ENCODE measurements at regions not wholly inside any gene's neighbourhood (a gene's known extent, or its start where the extent isn't known, plus 50 kb on each side); places are given as distances from the start of the nearest gene placed in this dataset.

DNA sequence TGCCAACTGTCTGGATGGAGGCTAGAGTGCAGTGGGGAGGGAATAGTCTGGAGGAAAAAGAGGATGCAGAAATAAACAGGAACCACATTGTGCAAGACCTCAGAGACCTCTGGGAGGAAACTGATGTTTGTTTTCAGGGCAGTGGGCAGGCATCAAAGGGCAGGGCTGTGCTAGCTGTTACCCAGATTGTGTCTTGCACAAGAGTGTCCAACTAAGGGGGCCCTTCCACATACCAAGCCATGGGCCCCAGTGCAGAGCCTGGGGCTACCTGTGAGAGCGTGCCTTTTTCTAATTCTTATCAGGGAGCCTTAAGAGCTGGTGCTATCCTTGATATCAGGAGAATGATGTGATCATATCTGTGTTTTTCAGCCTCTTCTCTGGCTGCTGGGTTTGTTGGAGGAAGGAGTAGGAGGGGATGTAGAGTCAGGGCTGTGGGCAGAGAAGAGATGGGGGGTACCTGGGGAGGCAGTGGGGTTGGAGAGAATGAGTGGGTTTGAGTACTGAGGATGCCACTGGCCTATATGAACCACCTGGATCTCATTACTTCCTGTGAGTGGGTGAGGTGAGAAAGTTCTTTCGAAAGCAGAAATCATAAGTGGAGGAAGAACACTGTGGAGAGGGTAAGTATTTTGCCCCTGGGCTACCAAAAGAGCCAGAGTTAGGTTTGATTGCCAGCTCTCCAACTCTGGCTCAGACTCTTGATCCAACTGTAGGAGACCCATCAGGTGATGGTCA, 259.2 kb upstream of the CRY1 start (continued):
- TF ChIP-seq, protein P1, sequence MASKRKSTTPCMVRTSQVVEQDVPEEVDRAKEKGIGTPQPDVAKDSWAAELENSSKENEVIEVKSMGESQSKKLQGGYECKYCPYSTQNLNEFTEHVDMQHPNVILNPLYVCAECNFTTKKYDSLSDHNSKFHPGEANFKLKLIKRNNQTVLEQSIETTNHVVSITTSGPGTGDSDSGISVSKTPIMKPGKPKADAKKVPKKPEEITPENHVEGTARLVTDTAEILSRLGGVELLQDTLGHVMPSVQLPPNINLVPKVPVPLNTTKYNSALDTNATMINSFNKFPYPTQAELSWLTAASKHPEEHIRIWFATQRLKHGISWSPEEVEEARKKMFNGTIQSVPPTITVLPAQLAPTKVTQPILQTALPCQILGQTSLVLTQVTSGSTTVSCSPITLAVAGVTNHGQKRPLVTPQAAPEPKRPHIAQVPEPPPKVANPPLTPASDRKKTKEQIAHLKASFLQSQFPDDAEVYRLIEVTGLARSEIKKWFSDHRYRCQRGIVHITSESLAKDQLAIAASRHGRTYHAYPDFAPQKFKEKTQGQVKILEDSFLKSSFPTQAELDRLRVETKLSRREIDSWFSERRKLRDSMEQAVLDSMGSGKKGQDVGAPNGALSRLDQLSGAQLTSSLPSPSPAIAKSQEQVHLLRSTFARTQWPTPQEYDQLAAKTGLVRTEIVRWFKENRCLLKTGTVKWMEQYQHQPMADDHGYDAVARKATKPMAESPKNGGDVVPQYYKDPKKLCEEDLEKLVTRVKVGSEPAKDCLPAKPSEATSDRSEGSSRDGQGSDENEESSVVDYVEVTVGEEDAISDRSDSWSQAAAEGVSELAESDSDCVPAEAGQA (IDR thresholded peaks at IDR 0.05; ENCODE audit: low read depth), result no peak
- TF ChIP-seq, protein P1 (CRISPR knock-in tag; IDR thresholded peaks at IDR 0.05; ENCODE audit: borderline replicate concordance), result no peak
- TF ChIP-seq, protein P2, sequence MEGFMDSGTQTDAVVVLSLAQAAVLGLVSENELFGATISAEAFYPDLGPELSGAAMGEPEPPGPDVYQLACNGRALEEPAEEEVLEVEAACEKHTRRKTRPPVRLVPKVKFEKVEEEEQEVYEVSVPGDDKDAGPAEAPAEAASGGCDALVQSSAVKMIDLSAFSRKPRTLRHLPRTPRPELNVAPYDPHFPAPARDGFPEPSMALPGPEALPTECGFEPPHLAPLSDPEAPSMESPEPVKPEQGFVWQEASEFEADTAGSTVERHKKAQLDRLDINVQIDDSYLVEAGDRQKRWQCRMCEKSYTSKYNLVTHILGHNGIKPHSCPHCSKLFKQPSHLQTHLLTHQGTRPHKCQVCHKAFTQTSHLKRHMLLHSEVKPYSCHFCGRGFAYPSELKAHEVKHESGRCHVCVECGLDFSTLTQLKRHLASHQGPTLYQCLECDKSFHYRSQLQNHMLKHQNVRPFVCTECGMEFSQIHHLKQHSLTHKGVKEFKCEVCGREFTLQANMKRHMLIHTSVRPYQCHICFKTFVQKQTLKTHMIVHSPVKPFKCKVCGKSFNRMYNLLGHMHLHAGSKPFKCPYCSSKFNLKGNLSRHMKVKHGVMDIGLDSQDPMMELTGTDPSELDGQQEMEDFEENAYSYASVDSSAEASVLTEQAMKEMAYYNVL (CRISPR knock-in tag; IDR thresholded peaks at IDR 0.05; ENCODE audit: borderline replicate concordance), result peak; percentile 54; the same call in 1 of the 2 replicates
- TF ChIP-seq ZNF24 (IDR thresholded peaks at IDR 0.05) (no peak), ZNF235 (CRISPR knock-in tag; IDR thresholded peaks at IDR 0.05; ENCODE audit: borderline replicate concordance) (no peak), ATAD3A (CRISPR knock-in tag; IDR thresholded peaks at IDR 0.05) (no peak), MED13 (CRISPR knock-in tag; IDR thresholded peaks at IDR 0.05) (no peak), KLF12 (CRISPR knock-in tag; IDR thresholded peaks at IDR 0.05; ENCODE audit: borderline replicate concordance) (no peak), ZFP90 (CRISPR knock-in tag; IDR thresholded peaks at IDR 0.05; ENCODE audit: borderline replicate concordance) (no peak), ZNF709 (CRISPR knock-in tag; IDR thresholded peaks at IDR 0.05) (no peak), U2AF1 (optimal IDR thresholded peaks at IDR 0.05; ENCODE audit: low read depth, low read length) (no peak)
- TF ChIP-seq, protein P3, sequence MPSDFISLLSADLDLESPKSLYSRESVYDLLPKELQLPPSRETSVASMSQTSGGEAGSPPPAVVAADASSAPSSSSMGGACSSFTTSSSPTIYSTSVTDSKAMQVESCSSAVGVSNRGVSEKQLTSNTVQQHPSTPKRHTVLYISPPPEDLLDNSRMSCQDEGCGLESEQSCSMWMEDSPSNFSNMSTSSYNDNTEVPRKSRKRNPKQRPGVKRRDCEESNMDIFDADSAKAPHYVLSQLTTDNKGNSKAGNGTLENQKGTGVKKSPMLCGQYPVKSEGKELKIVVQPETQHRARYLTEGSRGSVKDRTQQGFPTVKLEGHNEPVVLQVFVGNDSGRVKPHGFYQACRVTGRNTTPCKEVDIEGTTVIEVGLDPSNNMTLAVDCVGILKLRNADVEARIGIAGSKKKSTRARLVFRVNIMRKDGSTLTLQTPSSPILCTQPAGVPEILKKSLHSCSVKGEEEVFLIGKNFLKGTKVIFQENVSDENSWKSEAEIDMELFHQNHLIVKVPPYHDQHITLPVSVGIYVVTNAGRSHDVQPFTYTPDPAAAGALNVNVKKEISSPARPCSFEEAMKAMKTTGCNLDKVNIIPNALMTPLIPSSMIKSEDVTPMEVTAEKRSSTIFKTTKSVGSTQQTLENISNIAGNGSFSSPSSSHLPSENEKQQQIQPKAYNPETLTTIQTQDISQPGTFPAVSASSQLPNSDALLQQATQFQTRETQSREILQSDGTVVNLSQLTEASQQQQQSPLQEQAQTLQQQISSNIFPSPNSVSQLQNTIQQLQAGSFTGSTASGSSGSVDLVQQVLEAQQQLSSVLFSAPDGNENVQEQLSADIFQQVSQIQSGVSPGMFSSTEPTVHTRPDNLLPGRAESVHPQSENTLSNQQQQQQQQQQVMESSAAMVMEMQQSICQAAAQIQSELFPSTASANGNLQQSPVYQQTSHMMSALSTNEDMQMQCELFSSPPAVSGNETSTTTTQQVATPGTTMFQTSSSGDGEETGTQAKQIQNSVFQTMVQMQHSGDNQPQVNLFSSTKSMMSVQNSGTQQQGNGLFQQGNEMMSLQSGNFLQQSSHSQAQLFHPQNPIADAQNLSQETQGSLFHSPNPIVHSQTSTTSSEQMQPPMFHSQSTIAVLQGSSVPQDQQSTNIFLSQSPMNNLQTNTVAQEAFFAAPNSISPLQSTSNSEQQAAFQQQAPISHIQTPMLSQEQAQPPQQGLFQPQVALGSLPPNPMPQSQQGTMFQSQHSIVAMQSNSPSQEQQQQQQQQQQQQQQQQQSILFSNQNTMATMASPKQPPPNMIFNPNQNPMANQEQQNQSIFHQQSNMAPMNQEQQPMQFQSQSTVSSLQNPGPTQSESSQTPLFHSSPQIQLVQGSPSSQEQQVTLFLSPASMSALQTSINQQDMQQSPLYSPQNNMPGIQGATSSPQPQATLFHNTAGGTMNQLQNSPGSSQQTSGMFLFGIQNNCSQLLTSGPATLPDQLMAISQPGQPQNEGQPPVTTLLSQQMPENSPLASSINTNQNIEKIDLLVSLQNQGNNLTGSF (CRISPR knock-in tag; IDR thresholded peaks at IDR 0.05), result no peak
- TF ChIP-seq, protein P4, sequence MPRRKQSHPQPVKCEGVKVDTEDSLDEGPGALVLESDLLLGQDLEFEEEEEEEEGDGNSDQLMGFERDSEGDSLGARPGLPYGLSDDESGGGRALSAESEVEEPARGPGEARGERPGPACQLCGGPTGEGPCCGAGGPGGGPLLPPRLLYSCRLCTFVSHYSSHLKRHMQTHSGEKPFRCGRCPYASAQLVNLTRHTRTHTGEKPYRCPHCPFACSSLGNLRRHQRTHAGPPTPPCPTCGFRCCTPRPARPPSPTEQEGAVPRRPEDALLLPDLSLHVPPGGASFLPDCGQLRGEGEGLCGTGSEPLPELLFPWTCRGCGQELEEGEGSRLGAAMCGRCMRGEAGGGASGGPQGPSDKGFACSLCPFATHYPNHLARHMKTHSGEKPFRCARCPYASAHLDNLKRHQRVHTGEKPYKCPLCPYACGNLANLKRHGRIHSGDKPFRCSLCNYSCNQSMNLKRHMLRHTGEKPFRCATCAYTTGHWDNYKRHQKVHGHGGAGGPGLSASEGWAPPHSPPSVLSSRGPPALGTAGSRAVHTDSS (CRISPR knock-in tag; conservative IDR thresholded peaks at IDR 0.05), result no peak
